Cardiac septum (tissue), 1 donor: ENCODE measurements at regions not wholly inside any gene's neighbourhood (a gene's known extent, or its start where the extent isn't known, plus 50 kb on each side); places are given as distances from the start of the nearest gene placed in this dataset.

Experiments used
- DNase-seq: peaks from one replicate; pipeline ENCODE4 v3.0.0-alpha.2; 2020; ENCODE audit warnings: low spot score
- intact Hi-C: fragments of 100-400 bp; cut with DNase I; formaldehyde crosslinking; loops from one replicate; pipeline ENCODE4 v1.14.0; 2022
- donor health status: DM: no; HTN: no; CAD: no.

DNA sequence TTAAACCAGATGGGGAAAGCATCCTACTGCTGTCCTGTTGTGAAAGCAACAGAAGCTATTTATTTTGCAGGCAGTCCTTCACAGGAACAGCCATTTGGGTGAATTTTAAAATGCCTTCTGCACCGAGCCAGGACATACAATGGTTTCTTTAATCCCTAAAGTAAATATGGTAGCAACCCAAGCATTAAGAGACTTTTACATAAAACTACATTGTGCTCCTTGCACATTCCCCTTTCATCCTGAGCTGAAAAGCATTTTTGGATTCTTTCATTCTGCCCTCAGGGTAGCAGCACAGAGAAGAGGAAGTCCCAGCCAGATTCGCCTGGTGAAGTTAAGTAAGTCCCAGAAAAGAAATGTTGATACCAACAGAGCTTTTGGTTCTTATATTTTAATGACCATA is 84.0 kb upstream of the FAM3C start:
- DNase-seq = no peak
- intact Hi-C loops = no loop called here

DNA sequence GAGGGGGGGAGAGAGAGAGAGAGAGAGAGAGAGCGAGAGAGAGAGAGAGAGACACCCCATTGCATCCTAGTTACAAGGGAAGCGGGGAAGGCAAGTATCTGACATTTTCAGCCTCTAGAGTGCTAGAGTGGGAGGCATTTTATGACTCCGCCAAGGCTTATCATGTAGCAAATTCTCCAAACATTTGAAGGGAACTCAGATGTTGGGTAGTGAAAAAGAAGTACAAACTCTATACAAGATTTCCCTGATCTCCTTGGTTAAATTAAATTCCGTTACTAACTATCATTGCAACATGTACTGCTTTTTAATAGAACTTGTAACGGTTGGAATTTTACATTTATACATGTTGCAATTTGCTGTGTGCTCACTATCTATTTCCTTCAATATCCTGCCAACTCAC is 83.4 kb upstream of the FAM3C start:
- no peak for DNase-seq
- intact Hi-C loops = no loop called here

GRCh38 chr7:121475806-121476205 is 79.7 kb upstream of the FAM3C start:
- intact Hi-C loops = no loop called here

DNA sequence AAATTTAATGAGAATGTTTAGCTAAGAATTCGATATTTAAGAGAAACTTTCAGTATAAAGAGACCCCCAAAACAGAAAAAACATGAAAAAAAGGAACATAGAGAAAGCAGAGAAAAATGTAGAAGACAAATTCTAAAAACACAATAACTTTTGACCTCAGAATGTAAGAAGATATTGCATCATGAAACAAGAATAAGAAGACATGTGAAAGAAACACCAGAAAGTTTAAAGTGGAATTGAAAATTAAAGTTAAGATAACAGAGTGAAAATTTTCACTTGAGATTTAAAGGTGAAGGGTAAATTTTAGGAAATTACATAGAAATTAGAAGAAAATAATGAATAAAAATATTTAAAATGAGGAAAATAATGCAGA is 78.2 kb upstream of the FAM3C start:
- no peak for DNase-seq
- intact Hi-C loops = no loop called here

More at GRCh38 chr7:121475806-121476205, 79.7 kb upstream of the FAM3C start:
- DNase-seq = no peak

DNA sequence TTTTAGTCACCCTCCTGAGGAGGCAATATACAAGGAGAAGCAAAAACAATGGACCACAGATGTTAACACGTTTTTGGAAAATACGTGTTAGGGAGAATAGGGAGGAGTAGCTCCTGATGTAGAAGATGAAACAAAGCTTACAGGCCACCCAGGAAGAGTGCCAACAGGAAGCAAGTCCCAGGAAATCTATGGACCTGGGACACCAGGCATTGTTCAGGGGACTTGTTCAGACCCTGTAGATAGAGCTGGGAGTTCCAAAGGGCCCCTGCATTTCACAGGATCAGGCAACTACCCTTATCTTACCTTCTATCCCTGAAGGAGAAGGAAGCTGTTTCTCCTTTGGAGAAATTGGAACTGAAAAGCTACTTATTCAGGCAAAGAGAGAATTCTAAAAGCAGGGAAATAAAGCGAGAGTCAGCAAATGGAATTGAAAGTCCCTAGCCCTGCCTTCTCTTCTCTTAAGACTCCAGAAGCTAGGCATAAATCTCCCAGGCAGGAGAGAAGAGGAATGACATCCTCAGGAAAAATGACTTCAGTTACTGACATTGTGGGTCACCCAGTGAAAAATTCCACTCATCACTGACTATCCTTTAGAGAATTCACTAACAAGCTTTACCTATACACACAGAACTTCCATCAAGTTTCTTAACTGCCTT is 77.7 kb upstream of the FAM3C start:
- intact Hi-C loops = no loop called here

DNA sequence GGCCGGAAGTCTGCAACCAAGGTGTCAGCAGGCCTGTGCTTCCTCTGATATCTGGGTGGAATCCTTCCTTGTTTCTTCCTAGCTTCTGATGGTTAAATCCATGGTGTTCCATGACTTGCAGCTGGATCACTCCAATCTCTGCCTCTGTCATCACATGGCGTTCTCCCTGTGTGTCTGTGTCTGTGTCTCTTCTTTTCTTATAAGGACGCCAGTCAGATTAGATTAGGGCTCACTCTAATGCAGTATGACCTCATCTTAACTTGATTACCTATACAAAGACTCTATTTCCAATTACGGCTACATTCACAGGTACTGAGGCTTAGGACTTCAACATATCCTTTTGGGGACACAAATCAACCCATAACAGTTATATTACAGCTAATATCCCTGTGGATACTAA is 70.3 kb upstream of the FAM3C start:
- intact Hi-C loops = no loop called here
- DNase-seq = no peak

More for the DNA sequence above, 77.7 kb upstream of the FAM3C start:
- no peak for DNase-seq

GRCh38 chr7:121459148-121459547 is 63.0 kb upstream of the FAM3C start:
- DNase-seq = no peak
- intact Hi-C loops = no loop called here

DNA sequence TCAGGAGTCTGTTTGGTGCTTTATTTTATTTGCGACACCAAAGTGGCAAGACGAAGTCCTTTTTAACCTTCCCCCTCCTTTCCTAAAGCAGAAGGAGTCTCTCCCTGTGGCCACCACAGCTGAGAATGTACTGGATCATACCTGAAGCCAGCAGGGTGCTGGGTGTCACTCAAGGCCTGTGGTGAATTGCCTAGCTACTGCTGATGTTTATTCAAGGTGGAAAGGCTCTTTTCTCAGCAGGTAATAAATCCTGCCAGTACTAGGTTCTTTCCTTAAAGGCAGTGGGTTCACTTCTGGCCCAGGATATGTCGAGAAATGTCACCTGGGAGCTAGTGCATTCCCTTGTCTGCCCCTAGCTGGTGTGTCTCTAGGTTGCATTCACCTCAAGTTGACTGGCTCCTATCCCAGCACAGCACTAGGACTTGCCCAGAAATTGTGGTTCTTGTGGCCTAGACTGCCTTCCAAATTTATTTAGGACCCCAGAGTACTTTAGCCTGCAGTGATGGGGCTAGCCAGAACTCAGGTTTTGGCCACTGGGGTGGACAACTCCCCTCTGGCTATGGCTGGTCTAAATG is 60.8 kb upstream of the FAM3C start:
- no peak for DNase-seq
- intact Hi-C loops = no loop called here

DNA sequence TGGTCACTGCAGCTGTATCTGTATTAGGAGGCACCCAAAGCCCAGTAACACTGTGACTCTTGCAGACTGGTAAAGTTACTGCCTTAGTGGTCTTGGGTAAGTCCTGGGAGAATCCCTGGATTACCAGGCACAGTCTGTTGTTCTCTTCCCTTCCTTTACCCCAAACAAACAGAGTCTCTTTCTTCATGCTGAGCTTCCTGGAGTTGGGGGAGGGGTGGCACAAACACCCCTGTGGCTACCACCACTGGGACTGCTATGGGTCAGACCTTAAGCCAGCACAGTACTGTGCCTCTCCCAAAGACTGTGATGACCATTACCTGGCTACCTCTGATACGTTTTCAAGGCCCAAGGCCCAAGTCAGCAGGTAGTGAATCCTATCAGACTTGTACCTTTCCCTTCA is 59.9 kb upstream of the FAM3C start:
- intact Hi-C loops = no loop called here
- DNase-seq = no peak

DNA sequence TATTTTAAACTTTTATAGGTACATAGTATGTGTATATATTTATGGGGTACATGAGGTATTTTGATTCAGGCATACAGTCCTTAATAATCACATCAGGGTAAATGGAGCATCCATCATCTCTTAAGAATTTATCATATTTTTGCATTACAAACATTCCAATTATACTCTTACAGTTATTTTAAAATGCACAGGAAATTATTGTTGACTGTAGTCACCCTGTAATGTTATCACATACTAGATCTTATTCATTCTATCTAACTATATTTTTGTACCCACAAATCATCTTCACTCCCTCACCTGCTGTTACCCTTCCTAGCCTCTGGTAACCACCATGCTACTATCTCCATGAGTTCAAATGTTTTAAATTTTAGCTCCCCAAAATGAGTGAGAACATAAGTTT is 56.3 kb upstream of the FAM3C start:
- intact Hi-C loops = no loop called here
- DNase-seq = no peak

- intact Hi-C loops = no loop called here
- DNase-seq = no peak
Measured at GRCh38 chr7:121451367-121452094, 55.4 kb upstream of the FAM3C start.

DNA sequence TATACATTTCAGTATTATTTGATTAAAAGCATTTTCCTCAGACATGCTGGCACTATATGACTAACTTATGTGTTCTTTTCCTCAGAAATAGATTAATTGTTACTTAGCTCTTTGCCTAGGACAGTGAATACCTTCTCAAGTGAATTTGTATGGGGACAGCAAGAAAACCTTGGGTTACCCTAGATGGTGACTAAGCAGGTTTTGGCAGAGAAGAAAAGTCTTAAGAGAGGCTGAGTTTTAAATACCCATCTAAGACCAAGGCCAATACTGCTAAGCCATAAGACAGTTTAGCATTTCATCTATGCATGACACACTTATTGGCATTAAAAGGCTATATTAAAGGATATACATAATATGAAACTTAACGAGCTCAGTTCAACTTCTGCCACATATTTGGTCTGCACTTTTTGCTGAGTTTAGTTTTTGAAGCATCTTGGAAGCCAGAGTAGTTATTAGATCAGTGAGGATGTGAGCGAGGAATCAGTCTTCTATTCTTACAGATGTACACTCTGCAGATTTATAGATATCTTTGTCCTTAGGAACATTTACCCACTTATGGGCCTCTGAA is 54.6 kb upstream of the FAM3C start:
- DNase-seq = no peak
- intact Hi-C loops = no loop called here

GRCh38 chr7:121449735-121450240 is 53.7 kb upstream of the FAM3C start:
- intact Hi-C loops = no loop called here
- no peak for DNase-seq

DNA sequence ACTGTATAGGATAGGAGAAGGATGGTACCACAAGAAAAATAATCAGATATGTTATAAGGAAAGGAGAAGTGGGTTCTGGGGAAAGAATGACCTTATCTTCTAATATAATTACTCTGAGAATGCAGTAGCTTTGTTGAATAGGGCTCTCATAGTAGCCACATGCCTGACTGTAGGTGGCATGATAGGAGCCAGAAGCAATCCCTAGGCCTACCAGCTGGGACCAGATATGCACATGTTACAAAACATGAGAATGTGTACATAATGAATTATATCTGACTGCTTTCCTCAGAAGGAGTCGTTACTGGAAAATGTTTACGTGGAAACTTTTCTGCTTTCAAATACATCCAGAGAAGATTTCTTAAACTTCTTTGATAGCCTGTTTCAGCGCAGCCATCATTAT is 53.2 kb upstream of the FAM3C start:
- intact Hi-C loops = no loop called here
- DNase-seq = no peak

- DNase-seq = no peak
- intact Hi-C loops = no loop called here
Measured at GRCh38 chr7:121448429-121448828, 52.3 kb upstream of the FAM3C start.

- intact Hi-C loops = no loop called here
- DNase-seq = no peak
Measured at GRCh38 chr7:121447911-121448300, 51.8 kb upstream of the FAM3C start.

DNA sequence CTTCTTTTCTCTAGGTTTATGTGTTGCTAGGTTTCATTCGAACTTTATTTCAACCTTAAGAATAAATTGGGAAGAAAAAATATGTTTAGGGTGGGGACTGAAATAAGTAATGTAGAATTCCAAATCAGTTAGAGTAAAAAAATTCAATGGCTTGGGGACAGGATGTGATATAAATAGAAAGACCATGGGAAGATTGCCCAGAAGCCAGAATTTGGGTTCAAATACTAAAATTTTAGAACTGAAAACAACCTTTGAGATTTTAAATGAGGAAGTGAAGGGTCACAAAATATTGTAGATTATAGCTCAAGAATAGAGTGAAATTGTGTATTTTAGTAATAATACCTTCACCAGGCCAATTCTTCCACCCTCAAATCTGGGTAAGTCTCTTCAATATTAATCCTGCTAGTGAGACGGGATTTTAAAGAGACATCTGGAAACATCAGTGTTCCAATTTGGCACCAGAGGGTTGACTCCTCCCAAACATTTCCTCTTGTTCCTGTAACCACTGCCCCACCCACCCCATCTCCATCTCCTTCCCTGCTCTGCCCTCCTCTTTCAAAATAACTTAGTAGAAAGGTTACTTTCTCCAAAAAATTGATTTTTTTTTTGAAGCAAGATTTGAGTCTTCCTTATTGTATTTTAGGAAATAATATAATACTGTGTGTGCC is 51.3 kb upstream of the FAM3C start:
- intact Hi-C loops = no loop called here
- DNase-seq = no peak

DNA sequence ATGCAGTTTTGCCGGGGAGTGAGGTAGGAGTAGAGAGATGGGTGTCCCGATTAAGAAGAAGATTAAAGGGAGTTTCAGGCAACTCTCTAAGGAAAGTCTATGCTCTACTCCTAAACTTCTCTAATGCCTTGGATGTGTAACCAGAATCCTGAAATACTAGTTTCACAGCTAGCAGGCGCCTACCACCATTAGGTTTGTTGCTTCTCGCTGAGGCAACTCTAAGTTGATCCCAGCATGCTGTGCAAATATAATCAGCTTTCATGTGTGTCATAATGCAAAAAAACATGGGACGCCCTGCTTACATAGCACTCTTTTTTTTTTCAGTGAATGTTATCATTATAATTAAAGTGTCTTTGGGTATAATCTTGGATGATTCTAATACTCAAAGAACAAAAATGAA is 50.4 kb upstream of the FAM3C start:
- intact Hi-C loops = no loop called here
- no peak for DNase-seq
